ENCODE measurements at regions not wholly inside any gene's neighbourhood (a gene's known extent, or its start where the extent isn't known, plus 50 kb on each side); places are given as distances from the start of the nearest gene placed in this dataset.

DNA sequence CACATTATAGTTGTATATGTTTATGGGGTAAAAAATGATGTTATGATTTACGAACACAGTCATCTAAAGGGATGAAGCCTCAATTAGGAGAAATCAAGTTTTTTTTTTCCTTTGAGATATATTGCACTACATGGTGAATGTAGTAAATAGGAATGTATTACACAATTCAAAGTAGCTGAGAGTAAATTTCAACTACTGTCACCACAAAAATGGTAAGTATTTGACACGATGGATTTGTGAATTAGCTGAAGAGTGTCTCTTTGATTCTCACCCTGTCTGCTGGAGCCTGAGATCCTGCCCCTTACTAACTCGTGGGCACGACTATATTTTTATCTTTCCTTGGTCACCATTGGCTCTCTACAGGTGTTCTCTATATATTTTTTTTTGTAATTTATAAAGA lies 540.4 kb upstream of the DSEL start:
- Histone ChIP-seq H4K20me1 (ENCODE audit: insufficient read depth, low read length) (no peaks in the 10 kb centered on the region), H3K27ac (ENCODE audit: low read length) (no peak overlapping the region), H3K79me2 (ENCODE audit: low read length) (no peaks in the 10 kb centered on the region), H3K9ac (ENCODE audit: low read length) (no peak overlapping the region), H3K4me2 (ENCODE audit: low read length) (no peak overlapping the region), H3K4me3 (ENCODE audit: low read length) (no peak overlapping the region), H3K9me3 (ENCODE audit: insufficient read depth, low read length) (no peaks in the 10 kb centered on the region), H3K4me1 (ENCODE audit: low read length) (no peaks in the 10 kb centered on the region), H2AFZ (ENCODE audit: low read depth, low read length) (no peak overlapping the region), H3K36me3 (replicated peaks; ENCODE audit: low read depth, low read length) (no peaks in the 10 kb centered on the region), H3K27me3 (ENCODE audit: low read depth, low read length) (no peaks in the 10 kb centered on the region)
- TF ChIP-seq, protein P1, sequence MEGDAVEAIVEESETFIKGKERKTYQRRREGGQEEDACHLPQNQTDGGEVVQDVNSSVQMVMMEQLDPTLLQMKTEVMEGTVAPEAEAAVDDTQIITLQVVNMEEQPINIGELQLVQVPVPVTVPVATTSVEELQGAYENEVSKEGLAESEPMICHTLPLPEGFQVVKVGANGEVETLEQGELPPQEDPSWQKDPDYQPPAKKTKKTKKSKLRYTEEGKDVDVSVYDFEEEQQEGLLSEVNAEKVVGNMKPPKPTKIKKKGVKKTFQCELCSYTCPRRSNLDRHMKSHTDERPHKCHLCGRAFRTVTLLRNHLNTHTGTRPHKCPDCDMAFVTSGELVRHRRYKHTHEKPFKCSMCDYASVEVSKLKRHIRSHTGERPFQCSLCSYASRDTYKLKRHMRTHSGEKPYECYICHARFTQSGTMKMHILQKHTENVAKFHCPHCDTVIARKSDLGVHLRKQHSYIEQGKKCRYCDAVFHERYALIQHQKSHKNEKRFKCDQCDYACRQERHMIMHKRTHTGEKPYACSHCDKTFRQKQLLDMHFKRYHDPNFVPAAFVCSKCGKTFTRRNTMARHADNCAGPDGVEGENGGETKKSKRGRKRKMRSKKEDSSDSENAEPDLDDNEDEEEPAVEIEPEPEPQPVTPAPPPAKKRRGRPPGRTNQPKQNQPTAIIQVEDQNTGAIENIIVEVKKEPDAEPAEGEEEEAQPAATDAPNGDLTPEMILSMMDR (IDR thresholded peaks at IDR 0.05; ENCODE audit: low read depth, low read length) = no peak
- TF ChIP-seq EZH2phosphoT487 (IDR thresholded peaks at IDR 0.05; ENCODE audit: low read depth) = no peak

DNA sequence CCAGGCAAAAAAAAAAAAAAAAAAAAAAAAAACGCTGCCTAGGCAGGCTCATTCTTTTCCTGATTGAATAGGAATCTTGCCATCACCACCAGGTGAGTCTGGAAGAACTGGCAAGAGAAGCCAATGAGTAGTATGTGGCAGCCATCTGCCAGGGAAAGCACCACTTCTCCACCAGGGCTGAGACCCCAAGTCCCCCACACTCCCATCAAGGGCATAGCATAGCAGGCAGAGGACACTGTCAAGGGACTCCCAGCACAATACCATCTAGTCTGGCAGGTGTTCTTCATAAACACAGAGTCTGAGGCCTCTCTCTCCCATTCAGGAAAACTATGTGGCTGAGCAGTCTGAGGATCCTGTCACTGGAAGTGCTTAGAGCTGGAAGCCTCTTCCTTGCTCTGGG lies 538.1 kb upstream of the DSEL start:
- H3K4me2 ChIP-seq (ENCODE audit: low read length) = no peak overlapping the region
- H3K9me3 ChIP-seq (ENCODE audit: insufficient read depth, low read length) = no peaks in the 10 kb centered on the region
- no peaks in the 10 kb centered on the region for H3K4me1 ChIP-seq (ENCODE audit: low read length)
- no peaks in the 10 kb centered on the region for H4K20me1 ChIP-seq (ENCODE audit: insufficient read depth, low read length)
- no peaks in the 10 kb centered on the region for H3K79me2 ChIP-seq (ENCODE audit: low read length)
- no peak overlapping the region for H3K9ac ChIP-seq (ENCODE audit: low read length)
- H3K36me3 ChIP-seq (replicated peaks; ENCODE audit: low read depth, low read length) = no peaks in the 10 kb centered on the region
- no peak overlapping the region for H3K4me3 ChIP-seq (ENCODE audit: low read length)
- no peak overlapping the region for H2AFZ ChIP-seq (ENCODE audit: low read depth, low read length)
- no peak for TF ChIP-seq EZH2phosphoT487 (IDR thresholded peaks at IDR 0.05; ENCODE audit: low read depth)
- TF ChIP-seq, protein P1 (IDR thresholded peaks at IDR 0.05; ENCODE audit: low read depth, low read length) = no peak
- no peaks in the 10 kb centered on the region for H3K27me3 ChIP-seq (ENCODE audit: low read depth, low read length)
- H3K27ac ChIP-seq (ENCODE audit: low read length) = no peak overlapping the region

DNA sequence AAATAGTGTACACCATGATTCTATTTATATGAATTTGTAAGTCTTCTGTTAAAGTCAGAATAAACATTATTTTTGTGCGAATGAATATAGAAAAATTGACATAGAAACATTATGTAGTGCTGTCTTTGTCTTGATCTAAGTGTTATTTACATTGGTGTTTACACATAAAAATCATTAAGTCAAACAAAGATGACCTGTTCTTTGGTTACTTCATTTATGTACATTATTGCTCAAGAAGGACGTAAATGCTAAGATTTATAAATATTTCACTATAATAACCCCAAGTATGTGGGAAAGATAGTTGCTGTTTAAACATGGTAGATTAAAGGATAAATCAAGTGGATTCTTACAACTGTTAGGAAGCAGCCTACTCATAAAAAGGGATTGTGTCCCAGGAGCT lies 536.8 kb upstream of the DSEL start:
- H3K27ac ChIP-seq (ENCODE audit: low read length) = no peak overlapping the region
- no peaks in the 10 kb centered on the region for H3K79me2 ChIP-seq (ENCODE audit: low read length)
- H2AFZ ChIP-seq (ENCODE audit: low read depth, low read length) = no peak overlapping the region
- no peak overlapping the region for H3K4me2 ChIP-seq (ENCODE audit: low read length)
- TF ChIP-seq, protein P1 (IDR thresholded peaks at IDR 0.05; ENCODE audit: low read depth, low read length) = no peak
- TF ChIP-seq EZH2phosphoT487 (IDR thresholded peaks at IDR 0.05; ENCODE audit: low read depth) = no peak
- H3K4me1 ChIP-seq (ENCODE audit: low read length) = no peaks in the 10 kb centered on the region
- no peaks in the 10 kb centered on the region for H3K9me3 ChIP-seq (ENCODE audit: insufficient read depth, low read length)
- H4K20me1 ChIP-seq (ENCODE audit: insufficient read depth, low read length) = no peaks in the 10 kb centered on the region
- H3K9ac ChIP-seq (ENCODE audit: low read length) = no peak overlapping the region
- no peak overlapping the region for H3K4me3 ChIP-seq (ENCODE audit: low read length)
- H3K27me3 ChIP-seq (ENCODE audit: low read depth, low read length) = no peaks in the 10 kb centered on the region
- H3K36me3 ChIP-seq (replicated peaks; ENCODE audit: low read depth, low read length) = no peaks in the 10 kb centered on the region

DNA sequence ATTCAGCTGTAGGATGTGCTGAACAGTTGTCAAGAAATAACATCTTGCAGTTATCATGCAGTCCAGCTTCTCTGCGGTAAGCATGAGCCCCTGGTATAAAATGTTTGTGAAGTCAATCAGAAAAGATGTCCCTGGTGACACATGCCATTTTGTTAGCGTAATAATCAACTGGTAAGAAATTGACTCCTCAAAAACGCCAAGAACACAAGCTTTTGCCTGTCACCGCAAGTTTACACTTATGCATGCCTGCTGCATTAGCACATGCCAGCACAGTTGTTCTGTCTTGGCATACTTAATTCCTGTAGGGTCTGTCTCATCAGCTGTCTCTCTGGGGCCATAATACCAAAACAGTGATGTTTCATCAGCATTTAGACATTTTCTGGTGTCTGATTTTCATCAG lies 524.8 kb upstream of the DSEL start:
- Histone ChIP-seq H3K9ac (ENCODE audit: low read length) (no peak overlapping the region), H2AFZ (ENCODE audit: low read depth, low read length) (no peak overlapping the region), H3K27me3 (ENCODE audit: low read depth, low read length) (no peaks in the 10 kb centered on the region), H3K9me3 (ENCODE audit: insufficient read depth, low read length) (no peaks in the 10 kb centered on the region), H3K79me2 (ENCODE audit: low read length) (no peaks in the 10 kb centered on the region), H4K20me1 (ENCODE audit: insufficient read depth, low read length) (no peaks in the 10 kb centered on the region), H3K4me1 (ENCODE audit: low read length) (no peaks in the 10 kb centered on the region), H3K36me3 (replicated peaks; ENCODE audit: low read depth, low read length) (no peaks in the 10 kb centered on the region), H3K4me2 (ENCODE audit: low read length) (no peak overlapping the region), H3K4me3 (ENCODE audit: low read length) (no peak overlapping the region), H3K27ac (ENCODE audit: low read length) (no peak overlapping the region)
- TF ChIP-seq EZH2phosphoT487 (IDR thresholded peaks at IDR 0.05; ENCODE audit: low read depth) = no peak
- TF ChIP-seq, protein P1 (IDR thresholded peaks at IDR 0.05; ENCODE audit: low read depth, low read length) = no peak

Measured in OCI-LY3 (cell line).